Retina (tissue), 1 donor: ENCODE measurements at regions not wholly inside any gene's neighbourhood (a gene's known extent, or its start where the extent isn't known, plus 50 kb on each side); places are given as distances from the start of the nearest gene placed in this dataset.
A peak's percentile ranks its signal among the peaks of the same experiment; 100 is the strongest.

Source experiments
- DNase-seq: peaks from one replicate; pipeline ENCODE4 v3.0.0-alpha.2; 2016

DNA sequence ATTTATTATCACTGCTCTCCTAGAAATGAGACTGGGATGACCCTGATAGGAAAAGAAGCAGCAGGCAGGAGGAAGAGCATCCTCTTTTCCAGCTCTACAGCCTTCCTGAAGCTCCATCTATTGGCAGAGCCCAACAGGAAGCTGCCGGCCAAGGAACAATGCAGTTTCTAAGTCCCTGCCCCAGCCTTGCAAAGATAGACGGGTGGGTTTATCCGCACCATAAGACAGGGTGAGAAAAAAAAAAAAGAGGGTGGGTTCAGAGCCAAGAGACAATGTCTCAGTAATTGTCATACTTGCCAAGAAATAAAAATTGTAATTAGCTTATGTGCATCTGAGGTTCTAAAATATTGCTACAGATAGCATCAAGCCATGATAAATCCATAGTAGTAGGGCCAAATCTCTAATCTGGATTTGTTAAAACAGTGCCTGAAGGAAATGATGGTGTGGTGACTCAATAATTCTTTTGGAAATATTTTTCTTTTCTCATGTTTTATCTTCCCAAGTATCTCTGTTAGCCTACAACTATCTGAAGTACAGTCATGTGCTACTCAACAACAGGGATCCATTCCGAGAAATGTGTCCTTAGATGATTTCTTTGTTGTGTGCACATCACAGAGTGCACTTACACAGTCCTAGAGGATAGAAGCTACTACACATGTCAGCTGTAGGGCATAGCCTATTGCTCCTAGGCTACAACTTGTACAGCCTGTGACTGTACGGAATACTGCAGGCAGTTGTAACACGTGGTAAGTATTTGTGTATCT, 242.9 kb upstream of the CXCL12 start:
- DNase-seq = no peak

DNA sequence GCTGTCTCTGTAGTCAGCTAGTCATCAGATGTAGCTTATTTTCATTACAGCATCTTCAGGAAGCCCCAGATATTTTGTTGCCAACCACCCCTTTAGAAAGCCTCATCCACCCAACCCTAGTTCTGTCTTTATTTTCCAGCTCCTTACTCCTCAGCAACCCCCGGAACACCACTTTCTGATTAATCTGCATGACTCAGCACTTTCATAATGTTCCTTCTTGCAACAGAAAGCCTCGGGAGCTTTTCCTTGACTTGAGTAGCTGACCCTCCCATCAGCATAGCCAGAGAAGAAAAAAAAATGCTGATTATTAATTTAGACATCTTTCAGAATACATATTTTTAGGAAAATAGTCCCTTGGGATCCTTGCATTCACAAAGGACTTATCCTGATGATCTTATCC, 244.0 kb upstream of the CXCL12 start:
- DNase-seq = no peak

DNA sequence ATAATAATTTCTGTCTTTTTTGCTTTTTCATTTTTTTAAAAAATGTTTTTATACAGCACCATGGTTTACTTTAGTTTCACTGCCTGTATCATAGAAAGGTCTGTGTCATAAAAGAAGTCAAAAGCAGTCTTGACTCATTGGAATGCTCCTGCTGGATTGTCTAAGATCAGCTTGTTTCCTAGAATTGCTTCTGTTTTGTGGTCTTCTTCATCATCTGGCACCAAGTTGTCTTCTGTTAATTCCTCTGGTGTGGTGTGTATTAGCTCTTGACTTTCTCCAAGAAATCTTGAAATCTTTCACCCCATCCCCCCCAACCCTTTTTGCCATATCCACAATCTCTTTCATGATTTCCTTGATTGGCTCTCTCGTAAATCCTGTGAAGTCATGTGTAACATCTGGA, 250.3 kb upstream of the CXCL12 start:
- DNase-seq = no peak

DNA sequence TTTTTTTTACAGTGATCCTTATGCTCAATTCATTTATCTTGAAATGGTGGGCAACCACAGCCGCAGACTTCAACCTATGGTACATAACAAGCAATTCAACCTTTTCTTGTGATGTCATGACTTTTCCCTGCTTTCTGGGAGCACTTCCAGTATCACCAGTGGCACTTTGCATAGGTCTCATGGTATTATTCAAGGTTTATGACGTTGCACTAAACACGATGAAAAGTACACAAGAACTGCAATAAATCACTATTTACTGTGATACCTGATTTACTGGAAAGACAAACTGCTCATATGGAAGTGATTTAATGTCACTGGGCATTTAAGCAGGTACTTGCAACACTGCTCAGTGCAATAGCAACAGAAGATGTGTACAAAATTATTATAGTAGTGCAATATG, 251.7 kb upstream of the CXCL12 start:
- no peak for DNase-seq

DNA sequence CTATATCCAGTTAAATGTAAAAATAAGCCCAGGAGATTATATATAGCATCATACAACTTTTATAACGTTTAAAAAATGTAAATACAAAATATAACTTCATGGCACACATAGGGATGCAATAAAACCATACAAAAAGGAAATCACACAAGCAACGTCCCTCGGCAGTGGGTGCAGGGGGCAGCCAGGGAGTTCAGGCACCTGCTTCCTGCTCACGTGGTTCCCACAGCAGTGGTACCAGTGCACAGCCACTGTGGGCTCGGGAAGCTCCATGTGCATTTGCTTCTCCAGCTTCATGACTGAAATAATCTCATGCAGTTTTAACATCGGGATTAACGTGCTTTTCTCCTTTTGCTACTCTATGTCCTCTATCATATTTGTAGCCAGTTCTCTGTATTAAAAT, 255.5 kb upstream of the CXCL12 start:
- no peak for DNase-seq

DNA sequence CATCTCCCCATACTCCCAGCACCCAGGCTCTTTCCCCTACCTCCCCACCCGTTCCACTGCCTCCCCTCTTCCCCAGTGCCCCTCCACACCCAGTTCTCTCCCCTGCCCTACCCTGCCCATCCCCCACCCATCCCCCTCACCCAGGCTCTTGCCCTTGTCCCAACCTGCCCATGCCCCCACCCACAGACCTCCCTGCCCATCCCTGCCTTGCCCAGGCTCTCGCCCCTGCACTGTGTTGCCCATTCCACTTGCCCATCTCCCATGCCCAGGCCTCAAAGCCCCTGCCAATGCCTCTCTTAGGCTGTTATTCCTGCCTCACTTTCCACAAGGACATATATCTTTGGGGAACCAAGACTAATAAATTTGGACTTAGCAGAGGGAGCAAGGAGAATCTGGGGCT, 262.6 kb upstream of the CXCL12 start:
- no peak for DNase-seq

DNA sequence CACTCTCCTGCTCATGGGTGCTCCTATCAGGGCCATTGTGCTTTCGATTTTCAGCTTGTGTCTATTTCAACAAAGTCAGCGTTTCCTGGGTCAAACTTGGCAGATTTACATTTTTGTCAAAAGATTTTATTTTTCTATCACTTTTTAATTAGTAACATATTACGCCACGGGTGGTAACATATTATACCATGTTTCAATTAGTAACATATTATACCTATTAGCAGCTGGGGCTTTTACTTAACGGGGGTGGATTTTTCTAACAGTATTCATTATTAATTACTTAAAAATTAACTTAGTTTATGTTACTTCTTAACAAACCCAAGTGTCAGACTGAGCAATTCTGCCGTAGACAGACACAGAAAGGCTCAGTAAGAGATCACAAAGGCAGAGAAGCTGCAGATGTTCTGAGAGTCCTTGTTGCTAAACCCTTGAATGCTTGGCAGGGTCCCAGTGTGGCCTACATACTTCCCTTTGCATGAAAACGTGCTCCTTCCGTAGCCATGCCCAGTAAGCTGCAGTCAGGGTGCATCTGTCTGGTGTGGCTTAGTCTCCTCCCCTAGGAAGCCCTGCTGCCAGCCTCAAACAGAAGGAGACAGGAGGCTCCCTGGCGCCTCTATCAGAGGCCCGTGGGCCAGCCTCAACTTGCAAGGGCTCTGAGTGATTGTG, 263.1 kb upstream of the CXCL12 start:
- DNase-seq = peak; percentile 22

DNA sequence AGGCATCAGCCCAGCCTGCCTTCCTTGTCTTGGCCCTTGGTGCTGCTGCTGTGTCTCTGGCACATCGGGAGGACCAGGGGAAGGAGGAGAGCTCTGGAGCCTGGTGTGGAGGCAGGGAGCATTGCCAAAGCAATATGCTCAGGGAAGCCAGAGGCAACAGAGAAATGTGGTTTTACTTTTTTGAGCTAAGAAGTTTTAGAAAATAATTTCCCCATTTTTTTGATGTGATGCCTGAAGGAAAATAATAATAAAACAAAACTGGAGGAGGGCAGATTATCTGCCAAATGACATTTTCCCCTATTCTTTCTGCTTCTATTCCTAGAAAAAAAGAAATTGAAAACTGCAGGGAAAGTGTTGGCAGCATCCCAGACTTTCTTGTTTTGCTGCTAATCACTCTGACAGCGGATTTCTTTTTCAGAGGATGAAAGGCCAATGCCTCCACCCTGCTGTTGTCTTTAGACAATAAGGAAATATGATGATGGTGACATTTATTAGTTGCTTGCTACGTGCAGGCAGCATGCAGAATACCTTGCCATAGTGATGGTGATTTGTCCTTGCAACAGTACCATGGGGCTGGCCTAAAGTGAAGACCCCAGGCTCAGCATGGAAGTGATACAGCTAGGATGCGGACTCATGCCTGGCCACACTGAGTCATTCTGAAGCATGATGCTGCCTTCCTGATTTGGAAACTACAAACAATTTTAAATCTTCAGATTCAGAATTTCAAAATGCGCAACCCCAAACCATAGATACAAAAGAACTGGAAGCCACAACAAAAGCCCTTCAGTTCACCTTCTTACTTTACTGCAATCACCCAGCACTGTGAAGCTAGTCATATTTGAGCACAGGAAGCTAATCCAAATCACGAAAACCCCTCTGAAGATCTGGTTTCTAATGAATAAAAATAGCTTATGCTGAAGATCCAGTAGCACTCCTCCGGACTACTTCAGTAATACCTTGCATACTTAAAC, 260.2 kb upstream of the TMEM72 start:
- no peak for DNase-seq

DNA sequence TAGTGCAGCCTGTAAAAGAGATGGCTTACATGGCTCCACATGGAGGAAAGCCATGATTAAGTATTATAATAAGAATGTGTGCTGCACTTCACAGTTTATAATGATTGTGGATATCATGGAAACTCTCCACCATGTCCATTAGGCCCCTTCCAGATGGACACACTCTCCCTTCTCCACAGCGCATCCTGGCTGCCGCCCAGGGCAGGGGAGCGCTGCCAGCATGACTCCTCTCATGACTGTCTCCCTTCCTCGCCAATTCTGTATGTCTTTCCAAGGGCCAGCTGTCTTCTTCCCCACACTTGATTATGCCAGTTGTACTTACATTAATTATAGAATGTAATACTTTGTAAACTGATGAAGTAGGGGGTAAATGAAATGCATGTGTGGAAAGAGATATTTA, 259.3 kb upstream of the TMEM72 start:
- DNase-seq = no peak

DNA sequence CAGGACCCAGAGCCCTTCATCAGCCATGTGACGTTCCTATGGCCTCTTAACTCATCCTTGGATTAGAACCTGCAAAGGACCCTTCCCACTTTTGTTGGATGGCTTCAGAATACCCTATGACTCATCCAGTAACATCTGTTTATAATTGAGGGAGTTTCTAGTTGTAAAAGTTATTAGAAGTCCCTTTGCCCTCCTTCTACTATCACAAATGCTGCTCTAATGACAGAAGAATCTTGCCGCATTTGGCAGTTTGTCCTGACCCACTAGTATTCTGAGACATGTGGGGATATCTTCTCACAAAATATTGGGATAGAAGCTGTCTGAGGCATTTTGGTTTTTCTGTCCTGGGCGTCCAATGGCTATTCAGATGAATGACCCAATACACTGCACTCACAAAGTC, 251.8 kb upstream of the TMEM72 start:
- DNase-seq = no peak

DNA sequence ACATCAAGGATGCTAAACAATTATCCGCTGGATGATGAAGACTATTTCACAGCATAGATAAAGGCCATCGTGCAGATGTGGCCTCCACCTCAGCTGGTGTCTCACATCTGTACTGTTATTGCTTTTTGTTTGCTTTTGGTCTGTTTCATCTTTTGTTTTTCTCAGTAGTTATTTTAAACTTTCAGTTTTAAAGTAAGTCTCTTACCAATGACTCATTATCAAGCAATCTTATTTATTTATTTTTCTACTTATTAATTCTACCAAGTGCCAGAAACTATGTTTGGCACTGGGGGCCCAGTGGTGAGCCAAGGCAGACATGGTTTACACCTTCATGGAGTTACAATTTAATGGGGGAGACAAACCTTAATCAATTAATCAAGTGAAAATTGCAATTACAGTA, 250.9 kb upstream of the TMEM72 start:
- DNase-seq = no peak

DNA sequence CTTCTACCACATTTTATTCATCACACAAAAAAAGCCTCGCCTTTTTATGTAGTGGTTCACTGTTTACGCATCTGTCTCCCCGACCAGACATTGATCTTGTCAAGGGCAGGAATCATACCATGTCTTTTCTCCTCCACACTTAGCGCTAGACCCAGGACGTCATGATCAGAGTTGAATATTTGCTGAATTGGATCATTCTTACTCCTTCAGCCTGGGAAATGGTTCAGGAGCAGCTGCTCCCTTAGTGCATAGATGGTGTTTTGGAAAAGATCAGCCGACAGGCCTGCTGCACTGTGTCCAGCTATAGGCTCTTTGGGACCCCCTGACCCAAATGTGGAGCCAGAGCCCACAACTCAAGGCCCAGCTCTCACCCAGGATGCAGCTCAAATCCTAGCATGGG, 249.1 kb upstream of the TMEM72 start:
- DNase-seq = no peak

DNA sequence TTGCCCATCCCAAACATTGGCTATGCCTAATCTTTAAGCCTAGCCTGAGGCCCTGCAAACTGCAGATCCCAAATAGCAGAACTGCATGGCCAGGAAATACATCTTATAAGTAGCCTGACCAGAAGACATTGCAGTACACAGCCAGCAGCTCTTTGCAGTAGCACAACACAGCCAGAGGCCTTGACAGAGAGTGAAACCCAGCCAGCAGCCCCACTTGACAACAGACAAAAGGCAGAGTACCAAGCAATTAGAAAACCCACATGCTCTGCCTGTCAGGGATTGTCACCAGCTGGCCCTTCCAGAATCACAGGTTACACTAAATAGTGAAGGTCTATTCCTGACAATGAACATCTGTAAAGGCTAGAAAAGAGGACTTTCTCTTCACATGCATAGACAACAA, 242.8 kb upstream of the TMEM72 start:
- no peak for DNase-seq

DNA sequence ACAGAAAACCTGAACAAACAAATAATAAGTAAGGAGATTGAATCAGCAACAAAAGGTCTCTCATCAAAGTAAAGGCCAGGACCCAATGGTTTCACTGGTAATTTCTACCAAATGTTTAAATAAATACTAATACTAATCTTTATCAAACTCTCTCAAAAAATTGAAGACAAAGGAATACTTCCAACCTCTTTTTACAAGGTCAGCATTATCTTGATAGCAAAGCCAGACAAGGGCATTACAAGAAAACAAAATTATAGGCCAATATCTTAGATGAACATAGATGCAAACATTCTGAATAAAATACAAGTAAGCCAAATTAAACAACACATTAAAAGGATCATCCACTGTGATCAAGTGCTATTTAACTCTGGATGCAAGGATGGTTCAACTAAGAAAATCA, 239.8 kb upstream of the TMEM72 start:
- DNase-seq = no peak

DNA sequence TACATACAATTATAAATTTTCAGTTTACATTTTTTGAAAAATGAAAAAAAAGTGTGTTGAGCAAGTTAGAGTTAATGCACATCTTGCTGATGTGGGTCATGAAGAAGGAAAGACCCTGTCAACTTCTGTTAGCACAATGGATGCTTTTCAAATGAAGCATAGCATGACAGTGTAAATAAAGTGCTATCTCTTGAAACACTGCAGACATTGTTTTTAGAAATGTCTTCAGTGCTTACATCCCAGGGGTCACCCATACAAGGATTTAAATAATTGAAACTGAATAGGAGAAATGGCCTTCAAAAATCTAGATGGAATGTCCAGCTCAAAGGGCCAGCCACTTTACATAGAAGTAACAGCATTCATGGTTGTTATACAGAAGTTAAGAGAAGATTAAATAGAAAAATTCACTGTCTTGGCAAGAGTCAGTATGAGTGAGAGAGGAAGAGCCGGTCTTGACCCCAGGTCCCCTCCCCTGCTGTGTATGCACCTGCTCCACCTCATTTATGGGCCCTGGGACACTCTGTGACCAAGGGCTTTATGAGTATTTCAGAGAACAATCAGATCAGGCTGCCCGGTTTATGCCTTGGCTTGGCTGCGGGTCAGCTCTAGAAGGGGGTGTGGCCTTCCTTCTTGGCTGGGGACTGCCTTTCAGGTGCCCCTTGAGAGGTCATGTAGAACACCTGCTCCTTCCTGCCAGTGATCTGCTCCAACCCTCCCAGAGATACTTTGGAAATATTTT, 237.7 kb upstream of the TMEM72 start:
- peak; percentile 85 for DNase-seq

DNA sequence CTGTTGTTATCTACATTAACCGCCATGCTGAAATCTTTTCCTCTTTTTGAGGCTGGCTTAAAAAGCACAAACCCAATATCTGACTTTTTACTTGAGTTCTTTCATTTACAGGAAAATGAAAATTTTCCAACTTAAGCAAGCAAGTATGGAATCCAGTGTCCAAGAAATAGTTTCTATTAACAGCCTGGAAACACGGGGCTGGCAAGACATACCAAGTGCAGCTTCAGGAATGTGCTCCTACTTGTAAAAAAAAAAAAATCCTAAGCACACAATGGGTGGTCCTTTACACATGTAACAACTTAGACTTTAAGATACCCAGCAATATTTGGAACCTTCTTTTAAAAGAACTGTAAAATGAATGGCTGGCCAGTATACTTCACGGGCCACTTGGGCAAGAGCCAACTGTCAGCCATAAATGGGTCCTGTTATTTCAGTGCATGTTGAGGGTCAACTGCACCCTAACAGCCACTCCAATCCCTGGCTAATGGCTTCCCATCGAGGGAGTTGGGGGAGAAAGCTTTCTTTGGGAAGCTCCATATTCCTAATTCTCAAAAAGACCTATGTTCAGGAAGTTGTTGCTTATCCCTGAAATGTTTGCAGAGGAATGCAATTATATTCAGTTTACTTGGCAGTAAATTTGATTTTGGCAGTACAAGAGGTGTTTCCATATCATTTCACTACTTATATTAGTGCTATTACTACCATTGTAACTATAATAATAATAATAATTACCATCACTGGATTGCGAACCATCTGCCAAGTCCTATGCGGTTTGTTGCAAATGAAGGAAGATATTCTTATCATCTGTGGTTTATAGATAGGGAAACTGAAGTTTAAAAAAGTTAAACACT, 236.4 kb upstream of the TMEM72 start:
- no peak for DNase-seq

DNA sequence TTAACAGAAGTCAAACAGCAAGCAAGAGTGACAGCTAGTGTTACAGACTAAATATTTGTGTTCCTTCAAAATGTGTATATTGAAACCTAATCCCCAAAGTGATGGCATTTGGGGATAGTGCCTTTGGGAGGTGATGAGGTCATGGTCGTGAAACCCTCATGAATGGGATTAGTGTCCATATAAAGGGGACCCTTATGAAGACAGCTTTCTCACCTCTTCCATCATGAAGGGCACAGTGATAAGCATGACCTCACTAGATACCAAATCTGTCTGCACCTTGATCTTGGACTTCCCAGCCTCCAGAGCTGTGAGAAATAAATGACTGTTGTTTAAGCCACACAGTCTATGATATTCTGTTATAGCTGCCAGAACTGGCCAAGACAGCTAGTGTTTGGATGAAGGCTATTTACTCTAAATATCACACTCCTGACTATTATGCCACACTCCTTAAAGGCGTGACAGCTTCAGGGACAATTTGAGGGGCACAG, 235.7 kb upstream of the TMEM72 start:
- no peak for DNase-seq

DNA sequence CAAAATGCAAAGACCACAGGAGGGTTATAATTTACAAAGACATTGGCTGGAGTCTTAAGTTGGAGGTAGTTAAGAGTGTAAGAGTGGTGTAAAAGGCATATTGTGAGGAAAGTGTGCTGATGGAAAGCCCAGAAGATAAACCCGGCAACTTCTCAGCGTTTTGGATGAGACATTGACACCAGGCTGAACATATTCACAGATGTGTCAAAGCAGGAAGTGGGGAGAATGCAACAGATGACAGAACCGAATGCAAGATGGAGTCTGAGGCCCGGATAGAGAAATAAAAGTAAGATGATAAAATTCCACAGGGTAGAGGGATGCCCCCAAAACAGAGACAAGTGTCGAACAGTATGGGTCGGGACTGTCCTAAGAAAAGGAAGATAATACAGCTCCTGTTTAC, 230.4 kb upstream of the TMEM72 start:
- no peak for DNase-seq

DNA sequence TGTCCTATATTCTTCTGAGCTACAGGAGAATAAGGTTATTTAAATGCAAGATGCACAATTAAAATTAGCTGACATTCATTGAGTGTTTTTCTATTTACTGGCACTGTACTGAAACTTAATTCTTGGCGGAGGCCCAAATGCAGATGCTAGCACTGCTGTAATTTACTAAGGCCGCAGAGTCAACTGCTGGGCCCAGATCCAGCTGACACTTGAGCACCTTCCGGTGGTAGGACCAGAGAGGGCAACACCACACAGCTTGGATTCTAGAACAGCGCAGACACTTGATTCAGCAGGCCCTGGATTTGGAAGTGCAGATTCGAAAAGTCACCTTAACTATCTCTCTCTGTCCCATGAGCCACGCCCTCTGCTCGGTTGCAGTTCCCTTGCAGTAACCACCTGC, 228.6 kb upstream of the TMEM72 start:
- no peak for DNase-seq

DNA sequence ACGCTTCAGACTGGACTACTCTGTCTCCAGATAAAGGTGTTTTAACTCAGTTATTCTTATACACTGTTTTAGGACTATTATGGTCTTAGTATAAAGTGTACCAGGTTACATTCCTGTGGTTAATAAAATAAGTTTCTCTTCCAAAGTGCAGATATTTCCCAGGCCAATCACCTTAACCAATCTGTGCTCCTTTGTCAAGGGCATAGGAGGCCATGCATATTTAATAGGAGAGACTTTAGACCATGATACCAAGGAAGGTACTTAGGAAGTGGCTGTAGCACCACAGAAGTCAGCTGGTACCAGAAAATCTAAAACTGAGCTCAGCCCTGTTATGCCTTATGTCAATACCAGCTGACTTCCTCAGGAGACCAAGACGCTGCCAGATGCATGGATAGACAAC, 226.5 kb upstream of the TMEM72 start:
- no peak for DNase-seq

DNA sequence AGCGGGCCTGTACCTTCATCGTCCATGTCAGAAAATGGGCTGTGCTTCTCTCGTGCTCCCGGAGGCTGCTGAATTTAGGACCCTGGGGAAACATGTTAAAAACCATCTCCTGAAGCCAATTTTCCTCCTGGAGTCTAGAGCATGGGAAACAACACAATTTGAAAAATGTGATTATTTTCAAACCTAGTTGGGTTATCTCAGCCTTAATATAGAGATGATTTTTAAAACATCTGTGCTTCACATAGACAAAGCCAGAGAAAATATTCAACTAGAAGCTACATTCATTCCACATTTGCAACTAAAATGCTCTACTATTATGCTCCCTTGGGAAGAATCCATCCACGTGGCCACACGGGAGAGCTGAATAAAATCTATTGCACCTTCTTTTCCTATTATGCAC, 225.9 kb upstream of the TMEM72 start:
- DNase-seq = no peak

DNA sequence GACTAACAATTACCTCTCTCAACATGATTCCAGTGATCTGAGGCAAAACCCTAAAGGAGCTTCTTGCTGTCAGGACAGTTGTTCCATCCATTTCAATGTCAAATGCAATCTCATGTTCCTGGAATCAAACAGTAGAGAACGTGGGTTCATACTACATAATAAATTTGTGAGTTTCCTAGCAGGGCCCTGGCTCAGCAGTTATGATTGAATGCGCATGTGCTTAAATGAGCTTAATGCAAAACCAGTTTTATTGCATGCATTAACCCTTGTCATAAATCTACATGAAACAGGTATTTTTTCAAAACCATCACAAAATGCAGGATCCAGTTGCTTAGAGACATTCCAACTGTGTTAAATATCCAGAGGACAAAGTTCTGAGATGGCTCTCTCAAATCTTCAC, 225.4 kb upstream of the TMEM72 start:
- no peak for DNase-seq
